ENCODE measurements at regions not wholly inside any gene's neighbourhood (a gene's known extent, or its start where the extent isn't known, plus 50 kb on each side); places are given as distances from the start of the nearest gene placed in this dataset.

DNA sequence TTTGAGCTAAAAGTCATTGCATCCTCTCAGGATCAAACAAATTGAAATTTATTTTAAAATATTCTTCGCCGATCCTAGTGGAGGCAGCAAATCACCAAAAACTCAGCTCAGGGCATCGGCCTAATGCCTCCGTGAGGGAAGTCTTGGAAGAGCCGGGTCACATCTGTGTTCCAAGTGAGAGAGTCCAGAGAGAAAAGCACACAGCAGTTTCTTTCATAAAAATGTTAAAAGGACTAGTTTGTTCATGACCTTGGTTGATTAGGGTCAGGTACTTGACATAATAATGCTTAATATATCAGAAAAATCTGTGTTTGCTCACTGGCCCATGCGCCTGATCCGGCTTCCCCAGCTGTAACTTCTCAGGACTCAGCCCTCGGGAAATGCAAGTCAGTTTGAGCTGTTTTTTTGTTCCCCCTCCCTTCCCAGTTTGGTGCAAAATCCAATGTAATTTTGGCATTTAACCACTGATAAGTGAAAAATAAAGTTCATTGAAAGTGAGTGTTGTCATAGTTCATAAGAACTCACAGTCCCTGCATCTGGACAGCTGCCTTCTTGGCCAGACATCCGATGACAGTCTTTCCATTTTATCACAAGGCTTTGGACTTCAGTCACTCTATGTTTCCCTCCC, 161.7 kb downstream of the CAND1 start:
- no peaks in the 10 kb centered on the region for H3K36me3 ChIP-seq (ENCODE audit: control insufficient read depth in 4 of 4, insufficient read depth in 3 of 4, low read depth in 1 of 4, low read length in 3 of 4)
- no peak overlapping the region for H3K4me3 ChIP-seq (ENCODE audit: low read depth in 1 of 3, low read length in 3 of 3)
- H3K4me1 ChIP-seq (ENCODE audit: control insufficient read depth in 4 of 4, insufficient read depth in 4 of 4, low read length in 3 of 4) = peaks cover 0 to 16% (median 15%) of the 10 kb centered on the region in 4 donors
- no peaks in the 10 kb centered on the region for H3K27me3 ChIP-seq (ENCODE audit: control insufficient read depth in 4 of 4, insufficient read depth in 4 of 4, low read length in 3 of 4)
- peak overlapping the region; percentile 31 to 51 for H3K27ac ChIP-seq (ENCODE audit: low read depth in 1 of 2, low read length in 2 of 2)
- no peak overlapping the region for H3K9ac ChIP-seq (ENCODE audit: low read depth in 1 of 2, low read length in 2 of 2)
- no peaks in the 10 kb centered on the region for H3K9me3 ChIP-seq (ENCODE audit: control insufficient read depth in 4 of 4, low read length in 3 of 4)
- DNase-seq (ENCODE audit: low spot score) = no peak
- TF ChIP-seq, protein P1, sequence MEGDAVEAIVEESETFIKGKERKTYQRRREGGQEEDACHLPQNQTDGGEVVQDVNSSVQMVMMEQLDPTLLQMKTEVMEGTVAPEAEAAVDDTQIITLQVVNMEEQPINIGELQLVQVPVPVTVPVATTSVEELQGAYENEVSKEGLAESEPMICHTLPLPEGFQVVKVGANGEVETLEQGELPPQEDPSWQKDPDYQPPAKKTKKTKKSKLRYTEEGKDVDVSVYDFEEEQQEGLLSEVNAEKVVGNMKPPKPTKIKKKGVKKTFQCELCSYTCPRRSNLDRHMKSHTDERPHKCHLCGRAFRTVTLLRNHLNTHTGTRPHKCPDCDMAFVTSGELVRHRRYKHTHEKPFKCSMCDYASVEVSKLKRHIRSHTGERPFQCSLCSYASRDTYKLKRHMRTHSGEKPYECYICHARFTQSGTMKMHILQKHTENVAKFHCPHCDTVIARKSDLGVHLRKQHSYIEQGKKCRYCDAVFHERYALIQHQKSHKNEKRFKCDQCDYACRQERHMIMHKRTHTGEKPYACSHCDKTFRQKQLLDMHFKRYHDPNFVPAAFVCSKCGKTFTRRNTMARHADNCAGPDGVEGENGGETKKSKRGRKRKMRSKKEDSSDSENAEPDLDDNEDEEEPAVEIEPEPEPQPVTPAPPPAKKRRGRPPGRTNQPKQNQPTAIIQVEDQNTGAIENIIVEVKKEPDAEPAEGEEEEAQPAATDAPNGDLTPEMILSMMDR (IDR thresholded peaks at IDR 0.05; ENCODE audit: low read depth, low read length, missing input control) = no peak
- TF ChIP-seq HNF4A (conservative IDR thresholded peaks at IDR 0.05) (peak in 1 of 2 donors; percentile 67), TAF1 (conservative IDR thresholded peaks at IDR 0.05) (no peak), RXRA (IDR thresholded peaks at IDR 0.05) (peak in 1 of 2 donors; percentile 66), RAD21 (IDR thresholded peaks at IDR 0.05) (peak; percentile 42 to 67), EGR1 (IDR thresholded peaks at IDR 0.05; ENCODE audit: low read depth in 2 of 2) (no peak), HNF4G (IDR thresholded peaks at IDR 0.05) (no peak), NR2F2 (IDR thresholded peaks at IDR 0.05) (peak; percentile 91), JUND (IDR thresholded peaks at IDR 0.05) (peak in 1 of 2 donors; percentile 47)
- TF ChIP-seq, protein P2, sequence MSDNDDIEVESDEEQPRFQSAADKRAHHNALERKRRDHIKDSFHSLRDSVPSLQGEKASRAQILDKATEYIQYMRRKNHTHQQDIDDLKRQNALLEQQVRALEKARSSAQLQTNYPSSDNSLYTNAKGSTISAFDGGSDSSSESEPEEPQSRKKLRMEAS (IDR thresholded peaks at IDR 0.05) = peak; percentile 42
- TF ChIP-seq, protein P3, sequence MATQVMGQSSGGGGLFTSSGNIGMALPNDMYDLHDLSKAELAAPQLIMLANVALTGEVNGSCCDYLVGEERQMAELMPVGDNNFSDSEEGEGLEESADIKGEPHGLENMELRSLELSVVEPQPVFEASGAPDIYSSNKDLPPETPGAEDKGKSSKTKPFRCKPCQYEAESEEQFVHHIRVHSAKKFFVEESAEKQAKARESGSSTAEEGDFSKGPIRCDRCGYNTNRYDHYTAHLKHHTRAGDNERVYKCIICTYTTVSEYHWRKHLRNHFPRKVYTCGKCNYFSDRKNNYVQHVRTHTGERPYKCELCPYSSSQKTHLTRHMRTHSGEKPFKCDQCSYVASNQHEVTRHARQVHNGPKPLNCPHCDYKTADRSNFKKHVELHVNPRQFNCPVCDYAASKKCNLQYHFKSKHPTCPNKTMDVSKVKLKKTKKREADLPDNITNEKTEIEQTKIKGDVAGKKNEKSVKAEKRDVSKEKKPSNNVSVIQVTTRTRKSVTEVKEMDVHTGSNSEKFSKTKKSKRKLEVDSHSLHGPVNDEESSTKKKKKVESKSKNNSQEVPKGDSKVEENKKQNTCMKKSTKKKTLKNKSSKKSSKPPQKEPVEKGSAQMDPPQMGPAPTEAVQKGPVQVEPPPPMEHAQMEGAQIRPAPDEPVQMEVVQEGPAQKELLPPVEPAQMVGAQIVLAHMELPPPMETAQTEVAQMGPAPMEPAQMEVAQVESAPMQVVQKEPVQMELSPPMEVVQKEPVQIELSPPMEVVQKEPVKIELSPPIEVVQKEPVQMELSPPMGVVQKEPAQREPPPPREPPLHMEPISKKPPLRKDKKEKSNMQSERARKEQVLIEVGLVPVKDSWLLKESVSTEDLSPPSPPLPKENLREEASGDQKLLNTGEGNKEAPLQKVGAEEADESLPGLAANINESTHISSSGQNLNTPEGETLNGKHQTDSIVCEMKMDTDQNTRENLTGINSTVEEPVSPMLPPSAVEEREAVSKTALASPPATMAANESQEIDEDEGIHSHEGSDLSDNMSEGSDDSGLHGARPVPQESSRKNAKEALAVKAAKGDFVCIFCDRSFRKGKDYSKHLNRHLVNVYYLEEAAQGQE (IDR thresholded peaks at IDR 0.05) = peak; percentile 28
- 39% methylated on average over 9 of the region's 9 CpGs for WGBS

DNA sequence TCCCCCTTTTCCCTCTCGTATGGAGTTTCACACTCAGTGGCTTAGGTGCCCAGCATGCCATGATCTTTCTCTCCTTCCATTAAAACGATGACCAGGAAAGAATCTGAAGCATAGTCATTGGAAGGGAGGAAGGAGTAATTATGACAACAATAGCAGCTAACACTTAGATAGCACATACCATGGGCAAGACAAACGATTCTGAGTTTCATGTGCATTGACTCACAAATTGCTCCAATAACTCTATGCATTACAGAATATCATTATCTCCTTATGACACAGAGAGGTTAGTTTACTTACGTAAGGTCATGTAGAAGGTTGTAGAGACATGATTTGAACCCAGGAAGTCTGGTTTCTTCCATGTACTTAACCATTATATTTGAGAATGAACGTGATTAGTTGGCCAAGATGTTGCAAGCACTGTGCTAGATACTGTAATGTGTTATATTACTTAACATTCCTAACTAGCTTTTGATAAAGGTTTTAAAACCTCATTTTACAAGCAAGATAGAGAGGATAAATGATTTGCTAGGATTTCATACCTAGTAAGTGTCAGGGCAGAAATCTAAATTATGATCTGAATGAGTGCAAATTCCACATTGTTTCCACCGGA, 162.4 kb downstream of the CAND1 start:
- no peaks in the 10 kb centered on the region for H3K36me3 ChIP-seq (ENCODE audit: control insufficient read depth in 4 of 4, insufficient read depth in 3 of 4, low read depth in 1 of 4, low read length in 3 of 4)
- no peaks in the 10 kb centered on the region for H3K27me3 ChIP-seq (ENCODE audit: control insufficient read depth in 4 of 4, insufficient read depth in 4 of 4, low read length in 3 of 4)
- no peak overlapping the region for H3K4me3 ChIP-seq (ENCODE audit: low read depth in 1 of 3, low read length in 3 of 3)
- WGBS = 55% methylated on average over 6 of the region's 6 CpGs
- H3K9me3 ChIP-seq (ENCODE audit: control insufficient read depth in 4 of 4, low read length in 3 of 4) = no peaks in the 10 kb centered on the region
- DNase-seq (ENCODE audit: low spot score) = no peak
- H3K9ac ChIP-seq (ENCODE audit: low read depth in 1 of 2, low read length in 2 of 2) = no peak overlapping the region
- H3K27ac ChIP-seq (ENCODE audit: low read depth in 1 of 2, low read length in 2 of 2) = peak overlapping the region; percentile 17 to 51
- peaks cover 0 to 16% (median 15%) of the 10 kb centered on the region in 4 donors for H3K4me1 ChIP-seq (ENCODE audit: control insufficient read depth in 4 of 4, insufficient read depth in 4 of 4, low read length in 3 of 4)
- TF ChIP-seq, protein P4, sequence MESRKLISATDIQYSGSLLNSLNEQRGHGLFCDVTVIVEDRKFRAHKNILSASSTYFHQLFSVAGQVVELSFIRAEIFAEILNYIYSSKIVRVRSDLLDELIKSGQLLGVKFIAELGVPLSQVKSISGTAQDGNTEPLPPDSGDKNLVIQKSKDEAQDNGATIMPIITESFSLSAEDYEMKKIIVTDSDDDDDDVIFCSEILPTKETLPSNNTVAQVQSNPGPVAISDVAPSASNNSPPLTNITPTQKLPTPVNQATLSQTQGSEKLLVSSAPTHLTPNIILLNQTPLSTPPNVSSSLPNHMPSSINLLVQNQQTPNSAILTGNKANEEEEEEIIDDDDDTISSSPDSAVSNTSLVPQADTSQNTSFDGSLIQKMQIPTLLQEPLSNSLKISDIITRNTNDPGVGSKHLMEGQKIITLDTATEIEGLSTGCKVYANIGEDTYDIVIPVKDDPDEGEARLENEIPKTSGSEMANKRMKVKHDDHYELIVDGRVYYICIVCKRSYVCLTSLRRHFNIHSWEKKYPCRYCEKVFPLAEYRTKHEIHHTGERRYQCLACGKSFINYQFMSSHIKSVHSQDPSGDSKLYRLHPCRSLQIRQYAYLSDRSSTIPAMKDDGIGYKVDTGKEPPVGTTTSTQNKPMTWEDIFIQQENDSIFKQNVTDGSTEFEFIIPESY (IDR thresholded peaks at IDR 0.05) = no peak
- TF ChIP-seq YY1 (IDR thresholded peaks at IDR 0.05) (no peak), FOXA2 (IDR thresholded peaks at IDR 0.05) (no peak), TAF1 (conservative IDR thresholded peaks at IDR 0.05) (no peak), SP1 (IDR thresholded peaks at IDR 0.05) (no peak), HNF4A (conservative IDR thresholded peaks at IDR 0.05) (no peak), FOXA1 (IDR thresholded peaks at IDR 0.05) (no peak), GABPA (IDR thresholded peaks at IDR 0.05 in 1 of 2, conservative IDR thresholded peaks at IDR 0.05 in 1 of 2) (no peak)
- TF ChIP-seq, protein P5, sequence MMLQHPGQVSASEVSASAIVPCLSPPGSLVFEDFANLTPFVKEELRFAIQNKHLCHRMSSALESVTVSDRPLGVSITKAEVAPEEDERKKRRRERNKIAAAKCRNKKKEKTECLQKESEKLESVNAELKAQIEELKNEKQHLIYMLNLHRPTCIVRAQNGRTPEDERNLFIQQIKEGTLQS (IDR thresholded peaks at IDR 0.05) = no peak
- TF ChIP-seq, protein P2 (IDR thresholded peaks at IDR 0.05) = no peak
- TF ChIP-seq, protein P1 (IDR thresholded peaks at IDR 0.05; ENCODE audit: low read depth, low read length, missing input control) = no peak
